OCI-LY3 (cell line): ENCODE measurements at regions not wholly inside any gene's neighbourhood (a gene's known extent, or its start where the extent isn't known, plus 50 kb on each side); places are given as distances from the start of the nearest gene placed in this dataset.

Experiments
- H2AFZ ChIP-seq: fragments of 200-600, 300-600 bp; shearing (Covaris generic); 2 replicates; pipeline ENCODE4 v1.6.0; 2014; ENCODE audit warnings: antibody characterized with exemption, low read depth, low read length
- H3K27ac ChIP-seq: fragments of 200-600, 300-600 bp; sonication (generic); 2 replicates; pipeline ENCODE4 v1.5.1; 2014; ENCODE audit warnings: mild to moderate bottlenecking, low read length, moderate library complexity, mixed read lengths
- H3K27me3 ChIP-seq: fragments of 200-600, 300-600 bp; sonication (generic); 2 replicates; pipeline ENCODE4 v1.6.1; 2014; ENCODE audit warnings: low read depth, low read length, mixed read lengths
- H3K36me3 ChIP-seq: fragments of 200-600, 300-600 bp; sonication (generic); replicated peaks from 2 replicates; pipeline ENCODE3; 2014; ENCODE audit warnings: low read depth, low read length, mixed read lengths
- H3K4me1 ChIP-seq: fragments of 300-600, 200-600 bp; sonication (generic); 2 replicates; pipeline ENCODE4 v1.6.1; 2014; ENCODE audit warnings: low read length, mixed read lengths
- H3K4me2 ChIP-seq: fragments of 200-600, 300-600 bp; sonication (generic); 2 replicates; pipeline ENCODE4 v1.6.1; 2014; ENCODE audit warnings: low read length, mixed read lengths
- H3K4me3 ChIP-seq: fragments of 300-600, 200-600 bp; sonication (generic); 2 replicates; pipeline ENCODE4 v1.5.1; 2014; ENCODE audit warnings: antibody characterized with exemption, mild to moderate bottlenecking, low read length, moderate library complexity
- H3K79me2 ChIP-seq: fragments of 300-600, 200-600 bp; shearing (Covaris generic); 2 replicates; pipeline ENCODE4 v1.6.1; 2014; ENCODE audit warnings: mild to moderate bottlenecking, low read length, mixed read lengths
- H3K9ac ChIP-seq: fragments of 300-600, 200-600 bp; shearing (Covaris generic); 2 replicates; pipeline ENCODE4 v1.6.0; 2014; ENCODE audit warnings: mild to moderate bottlenecking, low read length, moderate library complexity
- H3K9me3 ChIP-seq: fragments of 200-600, 300-600 bp; shearing (Covaris generic); 2 replicates; pipeline ENCODE4 v1.6.1; 2014; ENCODE audit warnings: low read length, mixed read lengths; ENCODE audit not compliant: insufficient read depth
- H4K20me1 ChIP-seq: fragments of 200-600, 300-600 bp; sonication (generic); 2 replicates; pipeline ENCODE4 v1.6.1; 2016; ENCODE audit warnings: low read length, mixed read lengths; ENCODE audit not compliant: insufficient read depth
- CTCF ChIP-seq: fragments of 200-600, 300-600 bp; sonication (generic); IDR thresholded peaks from 2 replicates; pipeline ENCODE4 v1.5.1; 2014; ENCODE audit warnings: antibody characterized with exemption, low read length, low read depth
- EZH2phosphoT487 ChIP-seq: fragments of 200-600 bp; shearing (Covaris generic); IDR thresholded peaks from 2 replicates; pipeline ENCODE4 v1.6.1; 2018; ENCODE audit warnings: antibody characterized with exemption, mixed run types, low read depth

GRCh38 chr5:35502206-35502605 lies 115.5 kb upstream of the SPEF2 start:
- no peak overlapping the region for H3K27ac ChIP-seq
- no peaks in the 10 kb centered on the region for H3K4me1 ChIP-seq
- no peaks in the 10 kb centered on the region for H3K36me3 ChIP-seq
- no peaks in the 10 kb centered on the region for H3K9me3 ChIP-seq
- H3K4me3 ChIP-seq = no peak overlapping the region
- no peaks in the 10 kb centered on the region for H3K79me2 ChIP-seq
- H2AFZ ChIP-seq = no peak overlapping the region
- H3K4me2 ChIP-seq = no peak overlapping the region
- no peak overlapping the region for H3K9ac ChIP-seq
- H3K27me3 ChIP-seq = no peaks in the 10 kb centered on the region
- no peaks in the 10 kb centered on the region for H4K20me1 ChIP-seq
- TF ChIP-seq EZH2phosphoT487 (no peak), CTCF (no peak)

GRCh38 chr5:35488791-35489190 lies 128.9 kb upstream of the SPEF2 start:
- no peak overlapping the region for H3K4me2 ChIP-seq
- no peak overlapping the region for H3K4me3 ChIP-seq
- TF ChIP-seq CTCF = no peak
- no peak for TF ChIP-seq EZH2phosphoT487
- no peaks in the 10 kb centered on the region for H3K9me3 ChIP-seq
- H3K4me1 ChIP-seq = no peaks in the 10 kb centered on the region
- no peaks in the 10 kb centered on the region for H3K27me3 ChIP-seq
- no peak overlapping the region for H3K27ac ChIP-seq
- no peak overlapping the region for H2AFZ ChIP-seq
- H3K9ac ChIP-seq = no peak overlapping the region
- no peaks in the 10 kb centered on the region for H3K79me2 ChIP-seq
- no peaks in the 10 kb centered on the region for H4K20me1 ChIP-seq
- no peaks in the 10 kb centered on the region for H3K36me3 ChIP-seq

- no peaks in the 10 kb centered on the region for H3K79me2 ChIP-seq
- no peak overlapping the region for H3K4me2 ChIP-seq
- no peaks in the 10 kb centered on the region for H4K20me1 ChIP-seq
- H3K36me3 ChIP-seq = no peaks in the 10 kb centered on the region
- no peaks in the 10 kb centered on the region for H3K9me3 ChIP-seq
- no peak overlapping the region for H3K27ac ChIP-seq
- H3K4me1 ChIP-seq = no peaks in the 10 kb centered on the region
- H3K27me3 ChIP-seq = no peaks in the 10 kb centered on the region
- H2AFZ ChIP-seq = no peak overlapping the region
- no peak overlapping the region for H3K4me3 ChIP-seq
- TF ChIP-seq CTCF (no peak), EZH2phosphoT487 (no peak)
- H3K9ac ChIP-seq = no peak overlapping the region
These were observed 129.6 kb upstream of the SPEF2 start for GRCh38 chr5:35488055-35488454.

GRCh38 chr5:35487233-35488025 lies 130.2 kb upstream of the SPEF2 start:
- H3K27me3 ChIP-seq = no peaks in the 10 kb centered on the region
- H3K4me1 ChIP-seq = no peaks in the 10 kb centered on the region
- no peak overlapping the region for H2AFZ ChIP-seq
- H3K79me2 ChIP-seq = no peaks in the 10 kb centered on the region
- no peak for TF ChIP-seq EZH2phosphoT487
- no peak for TF ChIP-seq CTCF
- H3K4me3 ChIP-seq = no peak overlapping the region
- no peak overlapping the region for H3K4me2 ChIP-seq
- no peaks in the 10 kb centered on the region for H4K20me1 ChIP-seq
- no peaks in the 10 kb centered on the region for H3K9me3 ChIP-seq
- no peak overlapping the region for H3K9ac ChIP-seq
- no peak overlapping the region for H3K27ac ChIP-seq
- no peaks in the 10 kb centered on the region for H3K36me3 ChIP-seq
